Hematopoietic multipotent progenitor cell treated with erythropoietin and hydrocortisone succinate and interleukin-3 and kit ligand, for 8 days (in vitro differentiated cells): ENCODE measurements at regions not wholly inside any gene's neighbourhood (a gene's known extent, or its start where the extent isn't known, plus 50 kb on each side); places are given as distances from the start of the nearest gene placed in this dataset.

Experiments used
- DNase-seq: peaks from one replicate; pipeline ENCODE4 v3.0.0-alpha.2; 2015

- DNase-seq = no peak
Observed at GRCh38 chr4:147328189-147328588, 152.7 kb upstream of the EDNRA start.

- no peak for DNase-seq
Observed at GRCh38 chr4:147328756-147329446, 152.0 kb upstream of the EDNRA start.

GRCh38 chr4:147332091-147332490, 148.8 kb upstream of the EDNRA start:
- DNase-seq = no peak

- no peak for DNase-seq
Observed at GRCh38 chr4:147334478-147334877, 146.4 kb upstream of the EDNRA start.

- no peak for DNase-seq
Observed at GRCh38 chr4:147335183-147335582, 145.7 kb upstream of the EDNRA start.

- no peak for DNase-seq
Observed at GRCh38 chr4:147336252-147336651, 144.6 kb upstream of the EDNRA start.

- no peak for DNase-seq
Observed at GRCh38 chr4:147339100-147339499, 141.8 kb upstream of the EDNRA start.

- DNase-seq = no peak
Observed at GRCh38 chr4:147340111-147340510, 140.8 kb upstream of the EDNRA start.

- no peak for DNase-seq
Observed at GRCh38 chr4:147340591-147341120, 140.2 kb upstream of the EDNRA start.

GRCh38 chr4:147343692-147344091, 137.2 kb upstream of the EDNRA start:
- no peak for DNase-seq

GRCh38 chr4:147345662-147346061, 135.2 kb upstream of the EDNRA start:
- DNase-seq = no peak

GRCh38 chr4:147347217-147347616, 133.7 kb upstream of the EDNRA start:
- no peak for DNase-seq

GRCh38 chr4:147349193-147349592, 131.7 kb upstream of the EDNRA start:
- DNase-seq = no peak

GRCh38 chr4:147351083-147351787, 129.7 kb upstream of the EDNRA start:
- no peak for DNase-seq

GRCh38 chr4:147354237-147354636, 126.7 kb upstream of the EDNRA start:
- no peak for DNase-seq

- DNase-seq = no peak
Observed at GRCh38 chr4:147355032-147355656, 125.8 kb upstream of the EDNRA start.

GRCh38 chr4:147355847-147356246, 125.0 kb upstream of the EDNRA start:
- DNase-seq = no peak

GRCh38 chr4:147360301-147360700, 120.6 kb upstream of the EDNRA start:
- DNase-seq = no peak

- DNase-seq = no peak
Observed at GRCh38 chr4:147361726-147362125, 119.2 kb upstream of the EDNRA start.

- no peak for DNase-seq
Observed at GRCh38 chr4:147362938-147363337, 118.0 kb upstream of the EDNRA start.

GRCh38 chr4:147363514-147363913, 117.4 kb upstream of the EDNRA start:
- no peak for DNase-seq

GRCh38 chr4:147365396-147365795, 115.5 kb upstream of the EDNRA start:
- DNase-seq = no peak

- DNase-seq = no peak
Observed at GRCh38 chr4:147366164-147366563, 114.7 kb upstream of the EDNRA start.

GRCh38 chr4:147367891-147368290, 113.0 kb upstream of the EDNRA start:
- no peak for DNase-seq
